GM18502 (cell line): ENCODE measurements at regions not wholly inside any gene's neighbourhood (a gene's known extent, or its start where the extent isn't known, plus 50 kb on each side); places are given as distances from the start of the nearest gene placed in this dataset.
"Not testable (repeated sequence)": the region's sequence is repeated elsewhere in the genome, so short reads cannot be mapped to it uniquely, and the experiment has no call there.

Source experiments
- ATAC-seq: cut with Tn5 transposase; IDR thresholded peaks from one replicate; pipeline ENCODE4 v1.9.1; 2021; ENCODE audit warnings: mild to moderate bottlenecking; ENCODE audit not compliant: unreplicated experiment, poor library complexity

- ATAC-seq, result no peak
Observed at GRCh38 chr4:118410138-118410537, 57.3 kb upstream of the PRSS12 start.

GRCh38 chr4:118417325-118417724 is 64.5 kb upstream of the PRSS12 start:
- no peak for ATAC-seq

- ATAC-seq, result not testable (repeated sequence)
Observed at GRCh38 chr4:118417800-118418199, 65.0 kb upstream of the PRSS12 start.

DNA sequence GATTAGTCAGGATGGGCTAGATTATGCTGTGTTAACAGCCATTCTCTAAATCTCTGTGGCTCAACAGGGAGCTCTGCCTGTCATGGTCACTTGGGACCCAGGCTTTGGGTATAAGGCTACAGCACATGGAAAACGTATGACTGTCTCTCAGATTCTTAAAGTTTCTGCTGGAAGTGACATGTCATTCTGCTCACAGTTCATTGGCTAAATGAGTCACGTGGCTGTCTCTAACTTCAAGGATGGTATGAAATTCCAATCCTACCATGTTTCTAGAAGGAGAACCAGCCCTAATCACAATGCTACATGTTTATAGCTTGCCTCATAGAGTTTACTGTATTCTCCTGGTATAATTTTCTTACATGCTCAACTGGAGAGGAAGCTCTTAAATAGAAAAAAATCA is 65.6 kb upstream of the PRSS12 start:
- not testable (repeated sequence) for ATAC-seq

DNA sequence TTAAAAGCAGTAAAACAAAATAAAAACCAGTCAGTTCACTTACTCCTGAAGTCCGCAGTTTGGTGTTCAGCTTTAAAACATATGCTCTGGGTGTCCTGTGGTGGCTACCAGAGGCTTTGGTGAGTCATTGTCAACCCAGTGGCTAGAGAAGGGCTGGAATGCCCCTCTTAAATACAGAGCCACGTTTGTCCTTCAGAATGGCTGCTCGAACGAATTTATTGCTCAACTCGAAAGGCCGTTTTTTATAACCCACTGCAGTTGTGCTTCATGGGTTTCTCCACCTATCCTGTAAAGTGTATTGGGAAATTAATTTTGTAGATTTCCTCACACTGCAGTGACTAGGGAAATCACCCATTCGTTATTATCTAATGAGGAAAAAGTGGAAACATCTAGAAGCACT is 66.8 kb upstream of the PRSS12 start:
- ATAC-seq, result not testable (repeated sequence)

GRCh38 chr4:118424062-118424461 is 71.3 kb upstream of the PRSS12 start:
- not testable (repeated sequence) for ATAC-seq

GRCh38 chr4:118428881-118429280 is 76.1 kb upstream of the PRSS12 start:
- ATAC-seq, result not testable (repeated sequence)

DNA sequence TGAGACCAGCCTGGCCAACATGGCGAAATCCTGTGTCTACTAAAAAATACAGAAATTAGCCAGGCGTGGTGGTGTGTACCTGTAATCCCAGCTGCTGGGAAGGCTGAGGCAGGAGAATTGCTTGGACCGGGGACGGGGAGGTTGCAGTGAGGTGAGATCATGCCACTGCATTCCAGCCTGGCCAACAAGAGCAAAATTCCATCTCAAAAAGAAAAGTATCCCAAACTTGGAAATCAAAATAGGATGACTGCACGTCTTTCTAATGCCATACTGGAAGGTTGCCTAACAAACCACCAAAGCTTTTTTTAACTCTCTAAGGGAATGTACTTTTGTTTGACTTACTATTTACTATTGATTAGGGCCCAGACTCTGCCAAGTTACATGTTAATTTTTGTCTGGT is 79.6 kb upstream of the PRSS12 start:
- ATAC-seq, result not testable (repeated sequence)

GRCh38 chr4:118433612-118434375 is 81.0 kb upstream of the PRSS12 start:
- not testable (repeated sequence) for ATAC-seq

DNA sequence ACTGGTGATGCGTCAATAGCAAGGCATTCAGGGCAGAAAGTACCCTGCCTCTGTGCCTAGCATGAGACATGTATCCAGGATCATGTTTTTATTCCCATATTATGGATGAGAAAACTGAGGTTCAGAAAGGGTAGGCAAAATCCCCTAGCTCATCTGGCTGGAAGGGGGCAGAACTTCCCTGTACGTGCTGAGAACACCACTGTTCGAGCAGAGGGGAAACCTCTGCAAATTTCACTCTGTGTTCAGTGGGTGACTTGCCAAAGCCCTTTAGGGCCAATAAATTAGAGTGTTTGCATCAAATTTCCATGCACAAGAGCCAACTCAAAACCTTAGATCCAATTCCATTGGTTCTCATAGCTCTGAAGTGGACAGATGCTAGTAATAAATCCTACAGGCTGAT is 82.6 kb upstream of the PRSS12 start:
- ATAC-seq, result not testable (repeated sequence)

GRCh38 chr4:118442115-118442837 is 89.5 kb upstream of the PRSS12 start:
- not testable (repeated sequence) for ATAC-seq

DNA sequence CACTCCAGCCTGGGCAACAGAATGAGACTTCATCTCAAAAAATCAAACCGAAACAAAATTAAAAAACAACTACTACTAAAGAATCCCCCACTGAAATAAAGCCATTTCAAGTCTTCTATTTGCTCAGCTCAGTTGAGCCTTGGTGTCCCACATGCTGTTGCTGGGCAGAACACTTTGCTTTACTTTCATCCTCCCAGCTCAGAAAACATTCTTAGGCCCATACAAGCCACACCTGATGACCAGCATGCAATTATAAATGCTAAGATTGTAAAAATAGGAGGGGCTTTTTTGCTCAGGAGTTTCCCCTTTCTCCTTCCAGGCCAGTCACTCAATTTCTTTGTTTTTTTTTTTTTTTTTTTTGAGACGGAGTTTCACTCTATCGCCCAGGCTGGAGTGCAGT is 94.6 kb upstream of the PRSS12 start:
- not testable (repeated sequence) for ATAC-seq

DNA sequence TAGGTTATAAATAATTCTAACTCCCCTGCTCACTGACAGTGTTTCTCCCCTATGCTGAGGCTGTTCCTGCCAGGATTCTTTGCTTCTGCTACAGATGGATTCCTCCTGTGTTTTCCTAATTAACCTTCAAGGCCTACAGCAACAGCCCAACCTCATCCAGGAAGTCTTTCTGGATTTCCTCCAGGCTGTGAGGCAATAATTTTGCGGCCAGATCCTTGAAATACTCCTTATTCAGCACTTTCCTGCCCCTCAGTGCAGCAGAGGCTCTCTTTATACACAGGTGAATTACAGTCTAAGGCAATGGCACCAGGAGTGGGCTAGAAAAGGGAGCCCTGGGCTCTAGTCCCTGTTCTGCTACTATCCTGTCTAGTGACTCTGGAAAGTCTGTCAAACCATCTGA is 102.1 kb upstream of the PRSS12 start:
- ATAC-seq, result not testable (repeated sequence)

- ATAC-seq, result not testable (repeated sequence)
Observed at GRCh38 chr4:118461435-118461834, 108.6 kb upstream of the PRSS12 start.

- ATAC-seq, result not testable (repeated sequence)
Observed at GRCh38 chr4:118465831-118466230, 113.0 kb upstream of the PRSS12 start.

GRCh38 chr4:118474001-118474626 is 121.3 kb upstream of the PRSS12 start:
- ATAC-seq, result not testable (repeated sequence)

DNA sequence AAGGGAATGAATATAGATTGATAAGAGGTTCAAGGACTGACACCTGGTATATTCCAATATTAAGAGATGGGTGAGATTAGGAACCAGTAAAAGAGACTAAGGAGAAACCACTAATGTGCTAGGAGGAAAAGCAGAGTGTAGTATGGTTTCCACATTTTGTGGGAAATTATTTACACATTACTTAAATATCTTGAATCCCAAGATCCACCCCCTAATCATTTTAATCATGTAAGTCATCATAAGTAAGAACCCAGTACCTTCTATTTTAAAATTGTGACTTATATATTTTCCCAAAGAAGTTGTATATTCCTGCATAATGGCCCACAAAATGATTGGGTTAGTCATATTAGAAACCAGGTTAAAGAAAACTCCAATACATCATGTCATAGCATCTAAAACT is 122.0 kb upstream of the PRSS12 start:
- ATAC-seq, result not testable (repeated sequence)

- ATAC-seq, result not testable (repeated sequence)
Observed at GRCh38 chr4:118475901-118476300, 123.1 kb upstream of the PRSS12 start.

DNA sequence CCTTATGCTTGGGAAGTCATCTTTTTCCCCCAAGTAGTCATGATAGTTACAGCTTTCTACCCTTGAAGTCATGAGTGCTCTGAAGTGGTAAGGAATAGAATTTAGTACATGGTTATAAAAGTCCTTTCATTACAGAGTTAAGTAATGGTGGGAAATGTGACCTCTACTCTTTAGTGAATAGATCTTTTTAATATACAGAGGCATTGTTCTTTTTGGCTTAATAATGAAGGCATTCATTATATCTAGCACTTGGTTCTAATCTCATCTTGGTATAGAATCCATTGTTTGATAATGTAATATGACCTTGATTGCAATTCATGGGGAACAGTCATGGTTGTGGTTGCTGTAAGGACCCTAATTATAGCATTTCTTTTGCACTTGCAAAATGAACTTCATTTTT is 125.0 kb upstream of the PRSS12 start:
- ATAC-seq, result not testable (repeated sequence)

DNA sequence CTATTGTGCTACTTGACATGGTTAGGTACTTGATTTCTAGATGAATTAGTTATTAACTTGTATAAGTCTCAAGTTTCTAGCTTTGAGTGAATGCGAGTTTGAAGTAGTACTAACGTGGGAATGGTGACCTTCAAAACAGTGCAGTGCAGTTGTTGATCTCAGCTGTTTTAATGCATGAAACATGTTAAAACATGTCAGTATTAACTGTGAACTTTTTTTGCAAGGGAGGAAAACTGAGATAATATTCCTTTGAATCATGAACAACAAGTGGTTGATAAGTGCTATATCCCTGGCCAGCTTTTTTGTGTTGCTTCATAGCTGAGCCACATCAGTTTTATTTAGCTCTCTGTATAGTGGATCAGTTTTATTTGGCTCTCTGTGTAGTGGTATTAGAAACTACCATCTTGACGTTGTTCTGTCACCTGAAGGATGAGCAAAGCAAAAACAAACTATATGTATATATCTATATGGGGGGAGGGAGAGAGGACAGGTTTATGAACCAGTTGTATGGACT is 133.1 kb upstream of the PRSS12 start:
- ATAC-seq, result not testable (repeated sequence)

- not testable (repeated sequence) for ATAC-seq
Observed at GRCh38 chr4:118492963-118493362, 140.2 kb upstream of the PRSS12 start.
